Ishikawa (cell line): ENCODE measurements at regions not wholly inside any gene's neighbourhood (a gene's known extent, or its start where the extent isn't known, plus 50 kb on each side); places are given as distances from the start of the nearest gene placed in this dataset.

Experiments used
- CREB1 ChIP-seq: IDR thresholded peaks from 2 replicates; pipeline ENCODE4 v1.6.1; 2012; ENCODE audit warnings: low read depth
- EGR1 ChIP-seq: IDR thresholded peaks from 2 replicates; pipeline ENCODE4 v1.6.1; 2012
- REST ChIP-seq: IDR thresholded peaks from 2 replicates; pipeline ENCODE4 v1.6.1; 2012; ENCODE audit warnings: low read depth, mild to moderate bottlenecking
- USF1 ChIP-seq: IDR thresholded peaks from 2 replicates; pipeline ENCODE4 v1.6.1; 2012

GRCh38 chr4:57378766-57379165, 268.6 kb upstream of the IGFBP7 start:
- TF ChIP-seq EGR1 (no peak), CREB1 (no peak), REST (no peak), USF1 (no peak)
